HepG2 (cell line): ENCODE measurements at regions not wholly inside any gene's neighbourhood (a gene's known extent, or its start where the extent isn't known, plus 50 kb on each side); places are given as distances from the start of the nearest gene placed in this dataset.

Source experiments
- FOXA3 ChIP-seq: IDR thresholded peaks from 2 replicates; pipeline ENCODE4 v1.6.1; 2016; ENCODE audit warnings: missing genetic modification reagents, missing compliant biosample characterization
- GABPB1 ChIP-seq: IDR thresholded peaks from 2 replicates; pipeline ENCODE4 v1.6.1; 2016; ENCODE audit warnings: mild to moderate bottlenecking, missing genetic modification reagents, moderate library complexity, missing compliant biosample characterization
- HDAC2 ChIP-seq: sonication (generic); formaldehyde crosslinking; IDR thresholded peaks from 2 replicates; pipeline ENCODE4 v1.4.0; 2020; ENCODE audit warnings: missing genetic modification reagents
- ISL2 ChIP-seq: sonication (generic); formaldehyde crosslinking; IDR thresholded peaks from 2 replicates; pipeline ENCODE4 v1.5.0; 2020; ENCODE audit warnings: missing genetic modification reagents
- MEF2D ChIP-seq: sonication (generic); formaldehyde crosslinking; IDR thresholded peaks from 2 replicates; pipeline ENCODE4 v1.5.1; 2020; ENCODE audit warnings: mild to moderate bottlenecking, missing genetic modification reagents
- MEIS2 ChIP-seq: sonication (generic); formaldehyde crosslinking; IDR thresholded peaks from 2 replicates; pipeline ENCODE4 v1.9.0; 2021; ENCODE audit warnings: mild to moderate bottlenecking, missing genetic modification reagents
- MTA1 ChIP-seq: sonication (generic); formaldehyde crosslinking; IDR thresholded peaks from 2 replicates; pipeline ENCODE4 v1.4.0; 2020; ENCODE audit warnings: missing genetic modification reagents, mild to moderate bottlenecking, borderline replicate concordance
- NFKBIZ ChIP-seq: IDR thresholded peaks from 2 replicates; pipeline ENCODE4 v1.6.1; 2018; ENCODE audit warnings: missing genetic modification reagents, missing compliant biosample characterization
- ONECUT2 ChIP-seq: sonication (generic); formaldehyde crosslinking; IDR thresholded peaks from 2 replicates; pipeline ENCODE4 v1.4.0; 2020; ENCODE audit warnings: missing genetic modification reagents
- SIX4 ChIP-seq: sonication (generic); formaldehyde crosslinking; IDR thresholded peaks from 2 replicates; pipeline ENCODE4 v1.4.0; 2020; ENCODE audit warnings: missing genetic modification reagents
- TCF7 ChIP-seq: sonication (generic); IDR thresholded peaks from 2 replicates; pipeline ENCODE4 v1.6.1; 2016; ENCODE audit warnings: antibody characterized with exemption, low read depth
- YEATS2 ChIP-seq: sonication (generic); formaldehyde crosslinking; IDR thresholded peaks from 2 replicates; pipeline ENCODE4 v1.4.0; 2020; ENCODE audit warnings: missing genetic modification reagents, borderline replicate concordance
- ZNF335 ChIP-seq: sonication (generic); formaldehyde crosslinking; IDR thresholded peaks from 2 replicates; pipeline ENCODE4 v1.4.0; 2020; ENCODE audit warnings: missing genetic modification reagents
- ZNF788 ChIP-seq: sonication (generic); formaldehyde crosslinking; IDR thresholded peaks from 2 replicates; pipeline ENCODE4 v1.5.0; 2020; ENCODE audit warnings: mild to moderate bottlenecking, missing genetic modification reagents, borderline replicate concordance
- ZSCAN30 ChIP-seq: sonication (generic); formaldehyde crosslinking; IDR thresholded peaks from 2 replicates; pipeline ENCODE4 v1.5.0; 2020; ENCODE audit warnings: mild to moderate bottlenecking, missing genetic modification reagents
- TF ChIP-seq, protein P1 (sequence below): sonication (generic); formaldehyde crosslinking; IDR thresholded peaks from 2 replicates; pipeline ENCODE4 v1.5.1; 2020; ENCODE audit warnings: missing genetic modification reagents, mild to moderate bottlenecking, borderline replicate concordance
- TF ChIP-seq, protein P2 (sequence below): sonication (generic); formaldehyde crosslinking; IDR thresholded peaks from 2 replicates; pipeline ENCODE4 v1.5.1; 2020; ENCODE audit warnings: mild to moderate bottlenecking, missing genetic modification reagents, borderline replicate concordance
- TF ChIP-seq, protein P3 (sequence below): sonication (generic); formaldehyde crosslinking; IDR thresholded peaks from 2 replicates; pipeline ENCODE4 v1.4.0; 2020; ENCODE audit warnings: mild to moderate bottlenecking, missing genetic modification reagents
- TF ChIP-seq, protein P4 (sequence below): IDR thresholded peaks from 2 replicates; pipeline ENCODE4 v1.6.1; 2016; ENCODE audit warnings: mild to moderate bottlenecking

DNA sequence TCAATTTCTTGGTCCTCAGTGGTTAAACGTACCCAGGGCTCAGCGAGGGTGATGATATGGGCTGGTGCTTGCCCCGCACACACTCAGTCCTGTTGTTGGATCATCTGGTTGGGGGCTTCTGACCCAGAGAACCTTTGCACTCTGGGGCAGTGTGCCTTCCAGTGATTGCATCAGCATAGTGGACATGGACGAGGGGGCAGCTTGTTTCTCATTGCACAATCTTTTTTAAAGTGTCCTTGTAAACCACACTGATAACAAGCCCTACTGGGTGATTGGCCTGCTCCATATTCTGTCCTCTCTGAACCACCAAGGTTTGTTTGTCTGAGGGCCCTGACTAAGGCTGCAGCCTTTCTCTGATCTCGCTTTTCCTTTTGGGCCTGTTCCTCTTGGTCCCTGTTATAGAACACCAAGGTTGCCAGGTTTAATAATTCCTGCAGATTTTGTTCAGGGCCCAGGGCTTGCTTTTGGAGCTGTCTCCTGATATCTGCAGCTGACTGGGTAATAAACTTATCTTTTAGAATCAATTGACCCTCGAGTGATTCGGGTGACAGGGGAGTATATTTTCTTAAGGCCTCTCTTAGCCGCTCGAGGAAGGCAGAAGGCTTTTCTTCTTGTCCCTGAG is 101.6 kb downstream of the SH3GLB1 start (continued):
- TF ChIP-seq, protein P1, sequence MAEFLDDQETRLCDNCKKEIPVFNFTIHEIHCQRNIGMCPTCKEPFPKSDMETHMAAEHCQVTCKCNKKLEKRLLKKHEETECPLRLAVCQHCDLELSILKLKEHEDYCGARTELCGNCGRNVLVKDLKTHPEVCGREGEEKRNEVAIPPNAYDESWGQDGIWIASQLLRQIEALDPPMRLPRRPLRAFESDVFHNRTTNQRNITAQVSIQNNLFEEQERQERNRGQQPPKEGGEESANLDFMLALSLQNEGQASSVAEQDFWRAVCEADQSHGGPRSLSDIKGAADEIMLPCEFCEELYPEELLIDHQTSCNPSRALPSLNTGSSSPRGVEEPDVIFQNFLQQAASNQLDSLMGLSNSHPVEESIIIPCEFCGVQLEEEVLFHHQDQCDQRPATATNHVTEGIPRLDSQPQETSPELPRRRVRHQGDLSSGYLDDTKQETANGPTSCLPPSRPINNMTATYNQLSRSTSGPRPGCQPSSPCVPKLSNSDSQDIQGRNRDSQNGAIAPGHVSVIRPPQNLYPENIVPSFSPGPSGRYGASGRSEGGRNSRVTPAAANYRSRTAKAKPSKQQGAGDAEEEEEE (CRISPR knock-in tag): 0 out of 2 replicates have a peak, but pooled peaks have one; percentile 10
- TF ChIP-seq GABPB1 (peak; percentile 46; the same call in 1 of the 2 replicates), MTA1 (peak; percentile 97), YEATS2 (peak; percentile 50; the same call in 1 of the 2 replicates), ISL2 (CRISPR knock-in tag) (peak; percentile 96), HDAC2 (peak; percentile 97), ZNF335 (CRISPR knock-in tag) (peak; percentile 60; the same call in 1 of the 2 replicates), SIX4 (CRISPR knock-in tag) (peak; percentile 68), FOXA3 (CRISPR knock-in tag) (peak; percentile 90), ZSCAN30 (CRISPR knock-in tag) (0 out of 2 replicates have a peak, but pooled peaks have one; percentile 59), TCF7 (peak; percentile 78), NFKBIZ (peak; percentile 80; the same call in 1 of the 2 replicates), MEIS2 (CRISPR knock-in tag) (peak; percentile 87), MEF2D (CRISPR knock-in tag) (peak; percentile 82), ZNF788 (CRISPR knock-in tag) (peak; percentile 91; the same call in 1 of the 2 replicates), ONECUT2 (CRISPR knock-in tag) (0 out of 2 replicates have a peak, but pooled peaks have one; percentile 22)
- TF ChIP-seq, protein P2, sequence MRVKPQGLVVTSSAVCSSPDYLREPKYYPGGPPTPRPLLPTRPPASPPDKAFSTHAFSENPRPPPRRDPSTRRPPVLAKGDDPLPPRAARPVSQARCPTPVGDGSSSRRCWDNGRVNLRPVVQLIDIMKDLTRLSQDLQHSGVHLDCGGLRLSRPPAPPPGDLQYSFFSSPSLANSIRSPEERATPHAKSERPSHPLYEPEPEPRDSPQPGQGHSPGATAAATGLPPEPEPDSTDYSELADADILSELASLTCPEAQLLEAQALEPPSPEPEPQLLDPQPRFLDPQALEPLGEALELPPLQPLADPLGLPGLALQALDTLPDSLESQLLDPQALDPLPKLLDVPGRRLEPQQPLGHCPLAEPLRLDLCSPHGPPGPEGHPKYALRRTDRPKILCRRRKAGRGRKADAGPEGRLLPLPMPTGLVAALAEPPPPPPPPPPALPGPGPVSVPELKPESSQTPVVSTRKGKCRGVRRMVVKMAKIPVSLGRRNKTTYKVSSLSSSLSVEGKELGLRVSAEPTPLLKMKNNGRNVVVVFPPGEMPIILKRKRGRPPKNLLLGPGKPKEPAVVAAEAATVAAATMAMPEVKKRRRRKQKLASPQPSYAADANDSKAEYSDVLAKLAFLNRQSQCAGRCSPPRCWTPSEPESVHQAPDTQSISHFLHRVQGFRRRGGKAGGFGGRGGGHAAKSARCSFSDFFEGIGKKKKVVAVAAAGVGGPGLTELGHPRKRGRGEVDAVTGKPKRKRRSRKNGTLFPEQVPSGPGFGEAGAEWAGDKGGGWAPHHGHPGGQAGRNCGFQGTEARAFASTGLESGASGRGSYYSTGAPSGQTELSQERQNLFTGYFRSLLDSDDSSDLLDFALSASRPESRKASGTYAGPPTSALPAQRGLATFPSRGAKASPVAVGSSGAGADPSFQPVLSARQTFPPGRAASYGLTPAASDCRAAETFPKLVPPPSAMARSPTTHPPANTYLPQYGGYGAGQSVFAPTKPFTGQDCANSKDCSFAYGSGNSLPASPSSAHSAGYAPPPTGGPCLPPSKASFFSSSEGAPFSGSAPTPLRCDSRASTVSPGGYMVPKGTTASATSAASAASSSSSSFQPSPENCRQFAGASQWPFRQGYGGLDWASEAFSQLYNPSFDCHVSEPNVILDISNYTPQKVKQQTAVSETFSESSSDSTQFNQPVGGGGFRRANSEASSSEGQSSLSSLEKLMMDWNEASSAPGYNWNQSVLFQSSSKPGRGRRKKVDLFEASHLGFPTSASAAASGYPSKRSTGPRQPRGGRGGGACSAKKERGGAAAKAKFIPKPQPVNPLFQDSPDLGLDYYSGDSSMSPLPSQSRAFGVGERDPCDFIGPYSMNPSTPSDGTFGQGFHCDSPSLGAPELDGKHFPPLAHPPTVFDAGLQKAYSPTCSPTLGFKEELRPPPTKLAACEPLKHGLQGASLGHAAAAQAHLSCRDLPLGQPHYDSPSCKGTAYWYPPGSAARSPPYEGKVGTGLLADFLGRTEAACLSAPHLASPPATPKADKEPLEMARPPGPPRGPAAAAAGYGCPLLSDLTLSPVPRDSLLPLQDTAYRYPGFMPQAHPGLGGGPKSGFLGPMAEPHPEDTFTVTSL (CRISPR knock-in tag): peak; percentile 92
- TF ChIP-seq, protein P3, sequence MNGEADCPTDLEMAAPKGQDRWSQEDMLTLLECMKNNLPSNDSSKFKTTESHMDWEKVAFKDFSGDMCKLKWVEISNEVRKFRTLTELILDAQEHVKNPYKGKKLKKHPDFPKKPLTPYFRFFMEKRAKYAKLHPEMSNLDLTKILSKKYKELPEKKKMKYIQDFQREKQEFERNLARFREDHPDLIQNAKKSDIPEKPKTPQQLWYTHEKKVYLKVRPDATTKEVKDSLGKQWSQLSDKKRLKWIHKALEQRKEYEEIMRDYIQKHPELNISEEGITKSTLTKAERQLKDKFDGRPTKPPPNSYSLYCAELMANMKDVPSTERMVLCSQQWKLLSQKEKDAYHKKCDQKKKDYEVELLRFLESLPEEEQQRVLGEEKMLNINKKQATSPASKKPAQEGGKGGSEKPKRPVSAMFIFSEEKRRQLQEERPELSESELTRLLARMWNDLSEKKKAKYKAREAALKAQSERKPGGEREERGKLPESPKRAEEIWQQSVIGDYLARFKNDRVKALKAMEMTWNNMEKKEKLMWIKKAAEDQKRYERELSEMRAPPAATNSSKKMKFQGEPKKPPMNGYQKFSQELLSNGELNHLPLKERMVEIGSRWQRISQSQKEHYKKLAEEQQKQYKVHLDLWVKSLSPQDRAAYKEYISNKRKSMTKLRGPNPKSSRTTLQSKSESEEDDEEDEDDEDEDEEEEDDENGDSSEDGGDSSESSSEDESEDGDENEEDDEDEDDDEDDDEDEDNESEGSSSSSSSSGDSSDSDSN: 0 out of 2 replicates have a peak, but pooled peaks have one; percentile 37
- TF ChIP-seq, protein P4, sequence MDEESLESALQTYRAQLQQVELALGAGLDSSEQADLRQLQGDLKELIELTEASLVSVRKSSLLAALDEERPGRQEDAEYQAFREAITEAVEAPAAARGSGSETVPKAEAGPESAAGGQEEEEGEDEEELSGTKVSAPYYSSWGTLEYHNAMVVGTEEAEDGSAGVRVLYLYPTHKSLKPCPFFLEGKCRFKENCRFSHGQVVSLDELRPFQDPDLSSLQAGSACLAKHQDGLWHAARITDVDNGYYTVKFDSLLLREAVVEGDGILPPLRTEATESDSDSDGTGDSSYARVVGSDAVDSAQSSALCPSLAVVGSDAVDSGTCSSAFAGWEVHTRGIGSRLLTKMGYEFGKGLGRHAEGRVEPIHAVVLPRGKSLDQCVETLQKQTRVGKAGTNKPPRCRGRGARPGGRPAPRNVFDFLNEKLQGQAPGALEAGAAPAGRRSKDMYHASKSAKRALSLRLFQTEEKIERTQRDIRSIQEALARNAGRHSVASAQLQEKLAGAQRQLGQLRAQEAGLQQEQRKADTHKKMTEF (CRISPR knock-in tag): peak; percentile 97
